ENCODE measurements at regions not wholly inside any gene's neighbourhood (a gene's known extent, or its start where the extent isn't known, plus 50 kb on each side); places are given as distances from the start of the nearest gene placed in this dataset.

DNA sequence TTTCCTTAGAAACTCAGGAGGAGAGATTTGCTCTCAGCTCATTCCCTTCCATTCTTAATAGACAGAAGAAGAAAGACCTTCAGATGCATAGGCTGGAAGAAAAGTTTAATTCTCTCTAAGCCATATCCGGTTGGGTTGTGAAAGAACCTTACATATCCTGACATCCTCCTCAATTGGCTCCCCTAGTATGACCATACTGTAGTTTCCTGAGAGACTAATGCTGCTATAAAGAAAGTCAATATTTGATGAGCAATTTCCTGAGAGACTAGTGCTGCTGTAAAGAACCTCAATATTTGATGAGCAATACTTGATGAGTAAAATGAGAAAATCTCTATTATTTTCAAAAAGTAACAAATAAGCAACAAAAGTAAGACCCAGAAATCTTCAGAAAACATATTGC, 888.5 kb upstream of the SORCS1 start:
- TF ChIP-seq, protein P1, sequence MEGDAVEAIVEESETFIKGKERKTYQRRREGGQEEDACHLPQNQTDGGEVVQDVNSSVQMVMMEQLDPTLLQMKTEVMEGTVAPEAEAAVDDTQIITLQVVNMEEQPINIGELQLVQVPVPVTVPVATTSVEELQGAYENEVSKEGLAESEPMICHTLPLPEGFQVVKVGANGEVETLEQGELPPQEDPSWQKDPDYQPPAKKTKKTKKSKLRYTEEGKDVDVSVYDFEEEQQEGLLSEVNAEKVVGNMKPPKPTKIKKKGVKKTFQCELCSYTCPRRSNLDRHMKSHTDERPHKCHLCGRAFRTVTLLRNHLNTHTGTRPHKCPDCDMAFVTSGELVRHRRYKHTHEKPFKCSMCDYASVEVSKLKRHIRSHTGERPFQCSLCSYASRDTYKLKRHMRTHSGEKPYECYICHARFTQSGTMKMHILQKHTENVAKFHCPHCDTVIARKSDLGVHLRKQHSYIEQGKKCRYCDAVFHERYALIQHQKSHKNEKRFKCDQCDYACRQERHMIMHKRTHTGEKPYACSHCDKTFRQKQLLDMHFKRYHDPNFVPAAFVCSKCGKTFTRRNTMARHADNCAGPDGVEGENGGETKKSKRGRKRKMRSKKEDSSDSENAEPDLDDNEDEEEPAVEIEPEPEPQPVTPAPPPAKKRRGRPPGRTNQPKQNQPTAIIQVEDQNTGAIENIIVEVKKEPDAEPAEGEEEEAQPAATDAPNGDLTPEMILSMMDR (IDR thresholded peaks at IDR 0.05) = no peak
- TF ChIP-seq POLR2A (IDR thresholded peaks at IDR 0.05) = no peak

Data from uterus (tissue), 2 donors.